ENCODE measurements at regions not wholly inside any gene's neighbourhood (a gene's known extent, or its start where the extent isn't known, plus 50 kb on each side); places are given as distances from the start of the nearest gene placed in this dataset.

DNA sequence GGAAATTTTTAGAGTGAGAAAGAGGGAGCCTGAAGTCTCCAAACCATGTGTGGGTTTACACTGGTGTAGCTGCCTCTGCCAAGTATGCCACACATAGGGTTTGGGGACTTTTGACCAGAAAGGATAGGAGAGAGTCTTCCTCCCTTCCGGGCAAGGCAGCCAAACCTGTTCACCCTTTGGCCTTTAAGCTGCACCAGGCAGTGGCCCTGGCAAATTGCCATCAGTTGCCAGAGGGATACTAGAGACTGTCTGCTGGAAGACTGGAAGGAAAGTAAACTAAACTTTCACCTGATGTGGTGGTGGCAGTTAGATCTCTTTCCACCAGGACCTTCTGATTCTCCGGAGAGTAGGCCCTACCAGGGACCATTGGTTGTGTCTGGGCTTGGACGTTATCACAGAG, 1263.2 kb downstream of the FAM181B start:
- DNase-seq: no peak
- intact Hi-C loops (cut with DNase I): no loop called here
- Histone ChIP-seq H3K9me3 (ENCODE audit: control insufficient read depth in 2 of 3, insufficient read depth in 1 of 3, low read length in 3 of 3) (no peaks in the 10 kb centered on the region), H3K27ac (ENCODE audit: low read depth in 2 of 2, low read length in 2 of 2) (no peak overlapping the region), H3K27me3 (ENCODE audit: control insufficient read depth, insufficient read depth, low read length) (no peaks in the 10 kb centered on the region), H3K4me1 (ENCODE audit: control insufficient read depth in 2 of 3, insufficient read depth in 2 of 3, low read depth in 1 of 3, low read length in 3 of 3) (no peaks in the 10 kb centered on the region), H3K36me3 (ENCODE audit: control insufficient read depth in 2 of 3, insufficient read depth in 3 of 3, low read length in 3 of 3) (no peaks in the 10 kb centered on the region), H3K4me3 (ENCODE audit: low read length in 3 of 3) (no peak overlapping the region), H3K9ac (ENCODE audit: low read length in 3 of 3) (no peak overlapping the region)
- TF ChIP-seq, protein P1, sequence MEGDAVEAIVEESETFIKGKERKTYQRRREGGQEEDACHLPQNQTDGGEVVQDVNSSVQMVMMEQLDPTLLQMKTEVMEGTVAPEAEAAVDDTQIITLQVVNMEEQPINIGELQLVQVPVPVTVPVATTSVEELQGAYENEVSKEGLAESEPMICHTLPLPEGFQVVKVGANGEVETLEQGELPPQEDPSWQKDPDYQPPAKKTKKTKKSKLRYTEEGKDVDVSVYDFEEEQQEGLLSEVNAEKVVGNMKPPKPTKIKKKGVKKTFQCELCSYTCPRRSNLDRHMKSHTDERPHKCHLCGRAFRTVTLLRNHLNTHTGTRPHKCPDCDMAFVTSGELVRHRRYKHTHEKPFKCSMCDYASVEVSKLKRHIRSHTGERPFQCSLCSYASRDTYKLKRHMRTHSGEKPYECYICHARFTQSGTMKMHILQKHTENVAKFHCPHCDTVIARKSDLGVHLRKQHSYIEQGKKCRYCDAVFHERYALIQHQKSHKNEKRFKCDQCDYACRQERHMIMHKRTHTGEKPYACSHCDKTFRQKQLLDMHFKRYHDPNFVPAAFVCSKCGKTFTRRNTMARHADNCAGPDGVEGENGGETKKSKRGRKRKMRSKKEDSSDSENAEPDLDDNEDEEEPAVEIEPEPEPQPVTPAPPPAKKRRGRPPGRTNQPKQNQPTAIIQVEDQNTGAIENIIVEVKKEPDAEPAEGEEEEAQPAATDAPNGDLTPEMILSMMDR (IDR thresholded peaks at IDR 0.05; ENCODE audit: borderline replicate concordance, extremely low read depth, insufficient read depth): no peak
- FAIRE-seq: no peak

DNA sequence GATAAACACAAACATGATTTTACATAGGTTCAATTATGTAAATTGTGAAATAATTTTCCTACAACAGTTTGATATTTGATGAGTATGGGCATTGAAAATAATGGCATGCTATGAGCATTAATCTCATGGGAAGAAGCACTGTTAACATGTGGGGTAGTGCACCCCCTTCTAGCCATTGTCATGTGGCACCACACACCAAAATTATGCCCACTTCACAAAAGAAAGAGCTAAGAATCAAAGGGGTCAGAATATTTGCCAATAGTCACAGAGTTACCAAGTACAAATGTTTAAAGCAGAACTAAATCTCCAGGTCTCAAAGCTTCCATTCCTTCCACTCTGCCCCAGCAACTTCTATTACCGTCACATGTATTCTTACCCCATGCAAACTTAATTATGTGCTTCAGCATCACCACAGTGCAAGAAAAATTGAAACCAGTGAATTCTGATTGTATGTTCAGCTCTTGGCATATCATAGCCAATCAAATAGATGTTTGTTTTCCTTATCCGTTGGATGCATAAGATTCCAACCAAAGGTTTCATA, 1273.8 kb downstream of the FAM181B start:
- H3K27ac ChIP-seq (ENCODE audit: low read depth in 2 of 2, low read length in 2 of 2): no peak overlapping the region
- no peaks in the 10 kb centered on the region for H3K9me3 ChIP-seq (ENCODE audit: control insufficient read depth in 2 of 3, insufficient read depth in 1 of 3, low read length in 3 of 3)
- no peak overlapping the region for H3K9ac ChIP-seq (ENCODE audit: low read length in 3 of 3)
- H3K4me1 ChIP-seq (ENCODE audit: control insufficient read depth in 2 of 3, insufficient read depth in 2 of 3, low read depth in 1 of 3, low read length in 3 of 3): no peaks in the 10 kb centered on the region
- no peaks in the 10 kb centered on the region for H3K36me3 ChIP-seq (ENCODE audit: control insufficient read depth in 2 of 3, insufficient read depth in 3 of 3, low read length in 3 of 3)
- no peak overlapping the region for H3K4me3 ChIP-seq (ENCODE audit: low read length in 3 of 3)
- no peaks in the 10 kb centered on the region for H3K27me3 ChIP-seq (ENCODE audit: control insufficient read depth, insufficient read depth, low read length)
- intact Hi-C loops (cut with DNase I): no loop called here
- DNase-seq (no peak), FAIRE-seq (no peak)
- TF ChIP-seq, protein P1 (IDR thresholded peaks at IDR 0.05; ENCODE audit: borderline replicate concordance, extremely low read depth, insufficient read depth): no peak

DNA sequence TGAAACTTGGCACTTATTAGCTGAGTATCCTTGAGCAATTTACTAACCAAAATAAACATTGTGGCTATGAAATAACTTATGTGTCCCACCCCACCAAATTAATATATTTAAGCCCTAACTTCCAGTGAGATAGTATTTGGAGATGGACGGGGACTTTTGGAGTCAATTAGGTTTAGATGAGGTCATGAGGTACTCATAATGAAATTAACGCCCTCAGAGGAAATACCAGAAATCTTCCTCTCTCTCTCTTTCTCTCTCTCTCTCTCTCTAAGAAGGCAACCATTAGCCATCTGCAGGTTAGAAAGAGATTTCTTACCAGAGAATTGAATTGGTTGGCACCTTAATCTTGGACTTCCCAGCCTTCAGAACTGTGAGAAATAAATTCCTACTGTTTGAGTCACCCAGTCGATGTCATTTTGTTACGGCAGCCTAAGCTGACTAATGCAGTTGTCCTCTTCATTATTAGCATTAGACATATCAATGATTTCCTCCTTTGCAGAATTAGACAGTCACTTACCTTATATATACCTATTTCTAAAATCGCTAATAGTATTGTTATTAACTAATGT, 1284.0 kb downstream of the FAM181B start:
- Histone ChIP-seq H3K9ac (ENCODE audit: low read length in 3 of 3) (no peak overlapping the region), H3K36me3 (ENCODE audit: control insufficient read depth in 2 of 3, insufficient read depth in 3 of 3, low read length in 3 of 3) (no peaks in the 10 kb centered on the region), H3K27me3 (ENCODE audit: control insufficient read depth, insufficient read depth, low read length) (no peaks in the 10 kb centered on the region), H3K4me3 (ENCODE audit: low read length in 3 of 3) (no peak overlapping the region), H3K9me3 (ENCODE audit: control insufficient read depth in 2 of 3, insufficient read depth in 1 of 3, low read length in 3 of 3) (no peaks in the 10 kb centered on the region), H3K27ac (ENCODE audit: low read depth in 2 of 2, low read length in 2 of 2) (no peak overlapping the region), H3K4me1 (ENCODE audit: control insufficient read depth in 2 of 3, insufficient read depth in 2 of 3, low read depth in 1 of 3, low read length in 3 of 3) (no peaks in the 10 kb centered on the region)
- DNase-seq: no peak
- FAIRE-seq: no peak
- intact Hi-C loops (cut with DNase I): no loop called here
- TF ChIP-seq, protein P1 (IDR thresholded peaks at IDR 0.05; ENCODE audit: borderline replicate concordance, extremely low read depth, insufficient read depth): no peak

DNA sequence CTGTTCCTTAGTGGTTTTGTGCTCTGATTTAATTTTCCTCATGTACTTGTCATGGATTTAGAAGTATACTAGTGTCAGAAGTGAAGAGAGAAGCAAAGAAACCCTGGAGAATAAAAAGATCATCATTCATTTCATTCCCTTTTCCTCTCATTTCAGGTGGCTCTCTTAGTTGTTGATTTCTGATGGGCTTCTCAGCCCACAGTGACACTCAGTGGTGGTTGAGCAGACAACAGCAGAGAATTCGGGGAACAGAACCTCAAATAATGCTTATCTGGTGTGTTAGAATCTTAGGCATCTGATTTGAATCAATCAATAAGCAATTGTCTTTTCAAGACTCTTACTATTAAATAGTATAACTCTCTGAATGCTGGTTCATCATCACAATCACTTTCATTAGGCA, 1289.4 kb downstream of the FAM181B start:
- no peak overlapping the region for H3K9ac ChIP-seq (ENCODE audit: low read length in 3 of 3)
- no peaks in the 10 kb centered on the region for H3K9me3 ChIP-seq (ENCODE audit: control insufficient read depth in 2 of 3, insufficient read depth in 1 of 3, low read length in 3 of 3)
- TF ChIP-seq, protein P1 (IDR thresholded peaks at IDR 0.05; ENCODE audit: borderline replicate concordance, extremely low read depth, insufficient read depth): no peak
- H3K27me3 ChIP-seq (ENCODE audit: control insufficient read depth, insufficient read depth, low read length): no peaks in the 10 kb centered on the region
- H3K36me3 ChIP-seq (ENCODE audit: control insufficient read depth in 2 of 3, insufficient read depth in 3 of 3, low read length in 3 of 3): no peaks in the 10 kb centered on the region
- no peak for FAIRE-seq
- no peaks in the 10 kb centered on the region for H3K4me1 ChIP-seq (ENCODE audit: control insufficient read depth in 2 of 3, insufficient read depth in 2 of 3, low read depth in 1 of 3, low read length in 3 of 3)
- intact Hi-C loops (cut with DNase I): no loop called here
- peak in 1 of 5 donors; percentile 35 for DNase-seq
- no peak overlapping the region for H3K4me3 ChIP-seq (ENCODE audit: low read length in 3 of 3)
- no peak overlapping the region for H3K27ac ChIP-seq (ENCODE audit: low read depth in 2 of 2, low read length in 2 of 2)
